SIG-M5 (cell line): ENCODE measurements at regions not wholly inside any gene's neighbourhood (a gene's known extent, or its start where the extent isn't known, plus 50 kb on each side); places are given as distances from the start of the nearest gene placed in this dataset.

Experiments used
- DNase-seq: peaks from one replicate; lab custom pipeline; 2025; lab: John Stamatoyannopoulos, UW

DNA sequence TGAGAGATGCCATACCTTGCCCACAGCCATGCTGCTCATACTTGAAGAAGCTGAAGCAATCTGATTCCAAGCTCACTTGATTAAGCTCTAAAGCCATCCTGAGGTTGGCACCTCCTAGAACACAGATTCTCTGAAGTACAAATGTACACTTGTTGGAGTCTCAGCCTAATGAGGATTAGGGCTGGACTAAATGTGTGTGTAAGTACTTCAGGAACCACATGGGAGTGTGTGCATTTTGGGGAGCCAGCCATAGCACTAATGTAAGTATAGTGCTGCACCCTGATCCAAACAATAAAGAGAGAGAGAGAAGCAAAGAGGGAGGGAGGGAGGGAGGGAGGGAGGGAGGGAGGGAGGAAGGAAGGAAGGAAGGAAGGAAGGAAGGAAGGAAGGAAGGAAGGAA is 458.6 kb downstream of the MAFB start:
- DNase-seq, result no peak

DNA sequence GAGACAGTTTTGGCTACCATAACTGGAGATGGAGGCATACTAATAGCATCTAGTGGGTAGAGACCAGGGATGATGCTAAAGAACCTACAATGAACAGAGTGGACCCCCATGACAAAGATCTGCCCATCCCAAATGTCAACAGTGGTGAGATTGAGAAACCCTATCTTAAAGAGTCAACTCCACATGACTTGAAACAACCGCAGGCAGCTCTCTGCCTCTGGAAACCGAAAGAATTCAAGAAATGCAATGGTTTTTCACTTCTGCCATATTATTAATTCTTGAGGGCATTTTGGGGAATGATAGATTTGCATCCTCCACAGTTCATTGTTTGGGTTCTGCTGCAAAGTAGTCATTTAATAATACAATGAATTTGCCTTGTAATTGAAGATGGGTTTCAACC is 463.4 kb downstream of the MAFB start:
- DNase-seq, result no peak

GRCh38 chr20:40223810-40224209 is 465.2 kb downstream of the MAFB start:
- DNase-seq, result no peak

GRCh38 chr20:40218971-40219370 is 470.1 kb downstream of the MAFB start:
- DNase-seq, result no peak

DNA sequence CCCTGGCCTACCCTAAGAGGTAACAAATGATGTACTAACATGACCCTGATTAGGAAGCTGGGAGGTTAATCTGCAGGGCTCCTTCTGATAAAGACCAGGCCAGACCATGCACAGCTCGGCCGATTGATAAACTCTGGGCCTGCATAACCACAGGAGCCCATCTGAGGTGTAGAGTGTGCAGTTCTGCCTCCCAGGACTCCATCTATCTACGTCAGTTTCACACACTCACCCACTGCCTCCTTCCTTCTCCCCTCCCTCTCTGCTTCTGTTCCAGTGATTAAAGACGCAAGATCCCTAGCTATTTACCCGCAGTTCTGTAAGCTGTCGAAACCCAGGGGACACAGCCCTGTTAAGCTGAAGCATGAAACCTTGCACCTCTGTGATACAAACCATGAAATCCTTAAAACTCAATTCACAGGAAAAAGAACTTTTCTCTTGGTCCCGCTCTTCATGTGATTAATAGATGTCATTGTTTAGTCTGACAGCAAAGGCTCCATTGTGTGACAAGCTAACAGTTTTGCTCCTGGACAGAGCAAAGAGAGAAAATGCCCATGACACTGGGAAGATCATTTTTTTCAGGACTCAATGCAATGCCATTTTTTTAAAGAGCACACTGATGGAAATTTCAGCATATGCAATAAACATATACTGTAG is 470.6 kb downstream of the MAFB start:
- no peak for DNase-seq

- DNase-seq, result no peak
These were observed 481.4 kb downstream of the MAFB start for GRCh38 chr20:40207655-40208054.

DNA sequence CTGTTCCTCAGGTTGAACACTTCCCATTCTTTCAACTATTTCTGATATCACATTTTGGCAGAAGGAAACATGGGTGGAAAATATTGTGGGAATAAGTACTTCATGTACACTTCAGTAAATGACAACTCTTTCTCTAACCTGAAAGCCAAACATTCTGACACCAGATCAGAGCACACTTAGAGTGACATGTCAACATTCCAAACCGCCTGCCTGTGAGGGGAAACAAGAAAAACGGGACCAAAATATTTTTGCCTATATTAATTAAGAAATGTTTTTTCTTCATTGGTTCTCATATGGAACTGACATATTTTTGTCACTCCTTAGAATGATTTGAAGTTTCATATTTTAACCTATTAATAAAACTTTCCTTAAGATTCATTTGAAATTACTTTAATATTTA is 483.1 kb downstream of the MAFB start:
- DNase-seq, result no peak

DNA sequence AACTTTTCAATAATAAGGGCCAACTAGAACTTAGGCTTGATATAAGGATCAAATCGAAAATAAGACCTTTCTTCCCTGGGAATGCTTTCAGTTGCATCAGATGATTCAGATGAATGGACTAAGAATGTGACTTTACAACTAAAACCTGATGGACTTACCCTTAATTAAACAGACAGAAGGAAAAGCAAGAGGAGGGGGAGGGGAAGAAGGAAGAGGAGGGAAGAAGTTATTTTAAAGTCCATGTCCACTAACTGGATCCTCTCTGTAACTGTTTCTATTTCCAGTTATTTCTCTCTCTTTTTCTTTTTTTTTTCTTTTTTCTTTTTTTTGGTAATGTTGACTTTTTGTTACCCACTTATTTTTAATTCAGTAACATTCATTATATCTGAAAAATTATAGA is 486.0 kb downstream of the MAFB start:
- DNase-seq, result no peak

DNA sequence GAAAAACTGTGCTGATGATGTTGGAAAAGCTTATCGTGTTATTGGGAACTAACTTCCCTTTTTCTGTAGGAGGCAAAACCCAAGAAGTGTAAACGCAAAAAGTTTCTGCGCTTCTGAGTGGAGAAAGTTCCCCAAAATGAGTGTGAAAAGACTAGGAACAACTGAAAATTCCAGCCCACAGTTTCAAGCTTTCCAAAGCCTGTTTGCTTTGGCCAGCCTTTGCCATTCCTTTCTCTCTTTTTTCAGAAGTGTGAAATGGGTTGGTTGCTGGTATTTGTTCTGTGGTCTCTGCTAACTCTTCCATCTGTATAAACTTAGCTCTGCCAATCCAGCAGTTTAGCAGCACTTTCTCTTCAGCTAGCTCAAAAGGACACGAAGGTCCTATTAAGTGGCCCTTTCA is 491.3 kb downstream of the MAFB start:
- no peak for DNase-seq

- DNase-seq, result no peak
These were observed 492.1 kb downstream of the MAFB start for GRCh38 chr20:40196846-40197436.

DNA sequence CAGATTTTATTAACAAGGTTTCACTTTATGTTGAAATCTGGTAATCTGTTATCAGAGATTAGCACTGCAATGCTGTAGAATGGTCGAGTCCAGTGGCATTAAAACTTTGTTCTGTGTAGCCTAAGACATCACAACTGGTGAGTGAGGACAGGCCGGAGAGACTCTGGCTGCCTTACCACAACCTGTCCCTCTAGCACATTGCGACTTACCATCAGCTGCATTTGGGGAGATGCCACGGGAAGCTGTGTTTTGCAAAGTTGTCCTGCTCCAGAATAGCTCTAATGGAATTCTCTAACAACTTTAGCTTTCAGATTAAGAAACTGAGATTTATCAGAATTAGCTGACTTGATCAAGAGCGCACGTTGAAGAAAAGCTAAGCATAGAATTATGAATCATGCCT is 493.3 kb downstream of the MAFB start:
- DNase-seq, result no peak

- no peak for DNase-seq
These were observed 496.5 kb downstream of the MAFB start for GRCh38 chr20:40192529-40192928.

- no peak for DNase-seq
These were observed 497.0 kb downstream of the MAFB start for GRCh38 chr20:40192081-40192480.

DNA sequence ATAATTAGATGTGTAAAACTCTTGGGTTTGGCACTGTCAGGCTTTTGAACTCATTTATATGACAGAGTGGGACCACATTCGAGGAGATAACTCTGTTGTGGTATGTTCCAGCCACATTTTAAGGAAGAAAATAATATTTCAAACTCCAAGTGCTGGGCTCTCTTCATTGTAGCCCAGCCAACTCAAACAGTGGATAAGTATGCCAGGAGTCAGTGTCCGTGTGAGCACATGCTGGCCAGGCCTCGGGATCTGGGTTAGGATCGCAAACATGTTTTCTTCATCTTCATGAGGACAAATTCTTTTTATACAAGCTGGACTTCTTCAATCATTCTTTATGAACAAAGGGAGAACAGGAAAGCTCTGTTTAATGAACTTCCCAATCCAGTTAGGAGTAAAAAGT is 497.5 kb downstream of the MAFB start:
- no peak for DNase-seq

GRCh38 chr20:40189621-40190020 is 499.4 kb downstream of the MAFB start:
- no peak for DNase-seq

- no peak for DNase-seq
These were observed 500.7 kb downstream of the MAFB start for GRCh38 chr20:40188319-40188718.

DNA sequence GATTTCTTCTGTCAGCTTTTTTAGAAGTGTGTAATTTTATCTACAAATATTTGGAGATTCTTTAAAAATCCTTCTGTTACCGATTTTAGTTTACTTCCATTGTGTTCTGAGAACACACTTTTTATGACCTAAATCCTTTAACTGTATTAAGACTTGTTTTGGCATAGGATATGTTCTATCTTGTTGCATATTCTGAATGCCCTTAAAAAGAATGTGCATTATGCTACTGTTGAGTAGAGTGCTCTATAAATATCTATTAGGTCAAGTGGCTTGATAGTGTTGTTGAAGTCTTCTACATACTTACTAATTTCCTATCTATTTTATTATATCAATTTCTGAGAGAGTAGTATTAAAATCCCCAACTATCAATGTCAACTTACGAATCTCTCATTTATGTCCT is 502.2 kb downstream of the MAFB start:
- no peak for DNase-seq

DNA sequence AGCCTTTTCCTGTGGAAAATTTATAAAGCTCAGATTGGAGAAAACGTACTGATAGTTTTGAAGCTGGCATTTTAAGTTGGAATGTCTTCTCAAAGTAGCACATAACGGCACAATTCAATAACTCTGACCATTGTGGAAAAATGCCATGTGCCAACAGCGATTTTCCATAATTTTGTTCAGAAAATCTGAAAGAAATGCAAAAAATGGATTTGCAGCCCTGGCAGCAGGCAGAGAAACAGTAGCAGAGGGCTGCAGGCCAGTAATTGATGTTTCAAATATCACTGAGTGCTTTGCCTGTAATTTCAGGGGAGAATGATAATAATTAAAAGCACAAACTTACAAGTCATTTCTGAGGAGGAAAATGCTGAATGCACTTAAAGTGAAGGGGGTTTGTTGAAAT is 507.4 kb downstream of the MAFB start:
- no peak for DNase-seq

DNA sequence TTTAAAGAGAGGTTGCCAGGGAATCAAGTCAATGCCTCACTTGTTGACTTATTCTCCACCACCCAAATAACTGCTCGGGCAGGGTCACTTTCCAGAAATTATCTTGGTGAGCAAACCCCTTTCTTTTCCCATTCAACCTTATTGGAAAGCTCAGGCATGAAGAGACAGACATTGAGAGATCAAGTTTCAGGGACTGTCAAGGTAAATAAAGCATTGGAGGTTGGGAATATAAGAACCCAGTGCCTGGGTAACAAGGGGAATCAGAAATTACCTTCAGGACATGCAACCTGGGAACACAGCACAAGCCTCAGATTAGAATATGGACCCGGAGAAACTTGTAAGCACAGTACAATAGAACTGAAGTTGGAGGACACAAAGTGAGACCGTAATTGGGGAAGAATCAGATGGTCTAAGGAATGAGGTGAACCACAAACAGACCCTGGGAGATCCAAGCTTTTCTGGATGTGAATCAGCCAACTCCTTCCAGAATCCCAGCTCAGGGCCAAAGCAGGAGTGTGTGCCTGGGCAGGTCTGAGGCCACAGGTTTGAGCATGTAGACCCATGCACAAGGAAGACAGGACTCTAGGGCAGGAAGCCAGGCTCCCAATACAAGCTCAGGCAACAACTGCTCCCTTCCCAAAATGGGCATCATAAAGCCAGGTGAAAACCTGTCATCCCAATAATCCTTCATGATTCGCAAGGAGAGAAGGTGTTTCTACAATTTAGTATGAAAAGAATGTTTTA is 512.8 kb downstream of the MAFB start:
- DNase-seq, result no peak

DNA sequence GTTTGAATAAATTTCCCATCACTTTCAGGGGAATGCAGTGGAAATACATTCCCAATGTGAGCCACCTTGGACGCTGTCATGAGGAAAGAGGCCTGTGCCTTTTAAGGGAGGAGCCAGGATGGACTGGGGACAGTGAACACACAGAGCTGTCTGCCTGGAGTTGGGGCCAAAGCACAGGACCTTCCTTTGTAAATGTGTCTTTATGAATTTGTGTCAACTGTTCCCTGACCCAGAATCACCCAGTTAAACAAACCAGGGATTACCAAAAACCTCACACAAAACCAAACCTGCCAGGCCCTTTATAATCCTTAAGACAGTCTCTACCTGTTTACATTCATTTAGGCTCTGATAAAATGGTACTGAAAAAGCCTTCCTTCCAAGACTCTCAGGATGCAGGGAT is 513.7 kb downstream of the MAFB start:
- DNase-seq, result no peak

DNA sequence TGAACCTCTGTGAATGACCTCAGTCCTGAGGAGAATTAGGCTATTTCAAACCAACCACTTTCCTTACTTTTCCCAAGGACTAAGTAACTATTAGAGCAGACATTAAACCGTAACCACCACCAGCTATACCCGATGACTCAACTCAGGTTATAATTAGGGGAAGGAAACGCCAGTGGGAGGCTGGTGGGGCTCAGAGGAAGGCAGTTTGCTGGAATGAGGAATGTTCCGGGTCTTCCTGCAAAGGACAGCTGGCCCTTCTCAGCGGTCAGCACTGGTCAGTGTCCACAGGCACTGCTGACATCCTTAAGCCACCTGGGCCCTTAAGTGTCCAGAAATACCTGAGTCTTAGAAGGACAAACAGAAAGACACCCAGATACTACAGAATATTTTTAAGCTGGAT is 515.2 kb downstream of the MAFB start:
- DNase-seq, result no peak

- no peak for DNase-seq
These were observed 519.9 kb downstream of the MAFB start for GRCh38 chr20:40168981-40169620.

- DNase-seq, result no peak
These were observed 527.6 kb downstream of the MAFB start for GRCh38 chr20:40161391-40161790.
